ENCODE measurements at regions not wholly inside any gene's neighbourhood (a gene's known extent, or its start where the extent isn't known, plus 50 kb on each side); places are given as distances from the start of the nearest gene placed in this dataset.

GRCh38 chrX:131399678-131400428 is 110.7 kb upstream of the IGSF1 start:
- TF ChIP-seq BACH2 (CRISPR knock-in tag; IDR thresholded peaks at IDR 0.05; ENCODE audit: borderline replicate concordance) (no peak), GLIS3 (CRISPR knock-in tag; IDR thresholded peaks at IDR 0.05) (no peak), ARNTL (CRISPR knock-in tag; IDR thresholded peaks at IDR 0.05; ENCODE audit: borderline replicate concordance, low read depth) (no peak), CSDC2 (CRISPR knock-in tag; IDR thresholded peaks at IDR 0.05) (no peak), TOX (CRISPR knock-in tag; IDR thresholded peaks at IDR 0.05; ENCODE audit: borderline replicate concordance) (no peak), ZFP3 (CRISPR knock-in tag; IDR thresholded peaks at IDR 0.05) (no peak), PATZ1 (CRISPR knock-in tag; IDR thresholded peaks at IDR 0.05; ENCODE audit: borderline replicate concordance) (no peak), ZFP30 (CRISPR knock-in tag; IDR thresholded peaks at IDR 0.05) (no peak)

Data from SK-N-SH treated with all-trans-retinoic acid at 6 μM for 48 hours (cell line).